Activated effector memory CD4-positive, alpha-beta T cell treated with anti-CD3 and anti-CD28 coated beads, Interleukin-2, amount 50 U/mL, for 16 hours (primary cell): ENCODE measurements at regions not wholly inside any gene's neighbourhood (a gene's known extent, or its start where the extent isn't known, plus 50 kb on each side); places are given as distances from the start of the nearest gene placed in this dataset.

Experiments
- DNase-seq: peaks from one replicate; pipeline ENCODE4 v3.0.0-alpha.2; 2020

DNA sequence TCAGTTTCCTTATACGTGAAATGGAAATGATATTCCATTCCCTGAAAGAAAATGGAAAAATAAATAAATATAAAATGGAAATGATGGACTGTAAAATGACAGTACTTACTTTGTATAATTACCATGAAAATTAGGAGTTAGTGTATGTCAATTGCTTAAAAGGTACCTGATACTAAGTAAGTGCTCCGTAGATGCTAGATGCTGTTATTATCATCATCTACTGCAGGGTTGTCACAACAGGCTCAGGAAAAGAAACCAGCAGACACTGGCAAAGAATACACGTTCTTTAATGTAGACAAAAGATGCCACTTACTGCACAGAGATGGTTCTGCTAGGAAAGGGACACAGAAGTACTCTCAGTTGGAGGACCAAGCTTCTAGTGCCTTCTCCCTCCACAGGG lies 64.0 kb upstream of the KCNN2 start:
- no peak for DNase-seq

DNA sequence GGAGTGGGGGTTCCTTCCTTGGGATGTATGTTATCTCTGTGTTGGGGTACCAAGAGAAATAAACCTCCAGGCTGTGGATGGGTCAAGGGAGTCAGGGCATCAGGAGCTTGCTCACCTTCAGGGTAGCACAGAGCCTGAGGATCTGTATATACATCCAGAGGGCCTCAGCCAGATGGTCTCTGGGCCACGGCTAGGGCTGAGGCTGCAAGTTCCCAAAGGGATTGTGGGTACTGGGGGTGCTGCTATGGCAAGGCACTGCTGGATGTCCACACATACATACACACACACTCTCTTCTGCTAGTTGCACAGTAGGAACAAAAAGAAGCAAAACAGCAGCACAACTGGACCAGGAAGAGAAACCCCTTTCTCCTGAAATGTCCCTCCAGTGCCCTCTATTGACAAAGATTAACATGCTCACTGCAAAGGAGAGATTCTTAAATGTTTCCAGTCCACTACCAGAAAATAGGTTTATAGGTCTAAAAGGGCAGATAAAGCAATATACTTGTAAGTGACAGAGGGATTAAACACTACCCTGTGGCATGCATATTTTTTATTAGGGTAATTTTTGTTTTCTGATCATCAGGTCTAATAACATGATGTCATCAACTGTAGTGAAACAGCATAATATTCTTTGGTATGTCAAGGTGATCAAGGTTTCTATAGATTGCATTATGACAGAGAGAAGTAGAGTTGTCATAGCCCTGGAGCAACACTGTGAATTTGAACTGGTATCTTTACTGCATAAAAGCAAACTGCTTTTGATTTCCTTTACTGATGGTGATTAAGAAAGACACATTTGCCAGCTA lies 56.3 kb upstream of the KCNN2 start:
- DNase-seq: no peak

DNA sequence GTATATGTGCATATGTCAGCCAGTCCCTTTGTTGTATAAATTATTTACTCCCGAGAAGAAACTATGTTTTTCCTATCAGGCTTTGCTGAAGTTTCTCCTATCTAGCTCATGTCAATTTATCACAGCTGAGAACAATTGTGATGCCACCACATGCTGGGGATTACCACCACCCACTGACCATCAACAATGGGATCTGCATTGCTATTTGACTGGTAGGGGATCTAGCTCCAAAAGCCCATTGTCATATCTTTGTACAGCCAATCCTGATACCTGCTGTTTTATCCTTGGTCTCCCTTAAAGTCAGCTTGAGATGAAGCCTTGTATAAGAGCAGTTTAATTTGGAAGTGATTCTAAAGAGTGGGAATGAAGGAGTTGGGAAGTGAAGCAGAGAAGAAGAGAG lies 53.9 kb upstream of the KCNN2 start:
- no peak for DNase-seq

DNA sequence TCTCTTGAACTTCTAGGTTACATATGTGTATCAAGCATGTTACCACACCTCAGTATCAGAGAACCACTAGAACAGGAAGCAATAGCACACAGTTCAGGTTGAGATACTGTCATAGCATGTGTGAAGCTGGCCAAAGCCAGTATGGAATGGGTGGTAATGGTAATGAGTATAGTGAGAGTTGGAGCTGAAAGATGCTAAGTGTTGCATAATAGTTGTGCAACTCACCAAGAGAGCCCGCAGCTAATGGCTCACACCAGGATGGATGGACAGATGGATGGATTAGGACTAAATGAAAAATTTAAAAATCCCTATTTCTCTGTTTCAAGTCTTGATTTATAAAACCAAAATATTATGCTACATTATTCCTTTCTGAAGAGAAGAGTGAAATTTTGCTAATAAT lies 53.4 kb upstream of the KCNN2 start:
- no peak for DNase-seq

DNA sequence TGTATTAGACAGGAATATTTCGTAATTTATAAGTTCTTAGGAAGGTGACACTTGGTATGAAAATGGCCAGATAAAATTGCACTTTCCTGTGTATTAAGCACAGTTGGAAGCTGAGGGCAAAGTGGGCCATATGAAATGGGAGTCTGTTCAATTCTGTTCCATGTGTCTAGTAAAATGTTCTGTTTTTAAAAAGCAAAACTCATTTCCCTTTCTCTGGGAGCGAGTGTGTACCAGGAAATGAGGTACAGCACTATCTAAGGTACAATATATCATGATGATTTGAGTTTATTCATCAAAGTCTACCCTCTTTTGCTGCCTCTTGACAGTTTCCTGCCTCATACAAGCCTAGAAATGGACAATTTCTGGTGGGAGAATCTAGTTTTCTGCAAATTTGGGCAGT lies 51.2 kb upstream of the KCNN2 start:
- no peak for DNase-seq

DNA sequence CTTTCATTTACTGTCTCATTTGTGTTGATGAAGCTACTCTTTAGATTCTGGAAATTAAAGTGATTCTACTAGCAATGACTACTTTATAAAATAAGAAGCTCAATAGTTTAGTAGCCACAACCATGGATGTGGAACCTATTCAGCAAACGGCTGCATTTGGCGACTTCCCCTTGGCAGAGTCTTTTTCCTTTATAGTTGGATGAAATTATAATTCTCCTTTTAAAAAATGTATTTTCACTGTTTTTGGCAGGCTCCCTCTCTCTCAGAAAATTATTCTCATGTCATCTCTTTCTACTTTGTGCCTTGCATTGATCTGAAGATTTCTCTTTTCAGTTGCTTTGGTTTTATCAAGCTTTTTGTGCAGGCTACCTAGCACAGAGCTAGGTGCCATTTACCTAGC lies 50.6 kb upstream of the KCNN2 start:
- no peak for DNase-seq

DNA sequence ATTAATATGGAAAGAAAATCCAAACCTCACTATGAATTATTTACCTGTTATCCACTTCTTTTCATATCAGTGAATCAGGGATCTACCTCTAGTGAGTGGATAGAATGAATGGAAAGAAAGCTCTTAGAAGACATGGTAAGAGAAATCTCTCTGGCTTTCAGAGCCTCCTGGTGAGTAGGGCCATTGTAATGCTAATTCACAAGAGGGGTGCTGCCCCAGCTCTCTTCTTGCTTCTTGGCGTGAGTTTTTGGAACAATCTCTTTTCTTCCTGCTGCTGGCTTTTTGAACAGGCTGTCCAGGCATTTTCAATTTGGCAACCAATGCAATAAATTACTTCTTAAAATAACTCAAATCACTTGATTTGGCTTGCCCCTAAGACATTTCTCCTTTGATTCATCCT lies 49.9 kb upstream of the KCNN2 start:
- no peak for DNase-seq
